Epithelial cell of esophagus (primary cell): ENCODE measurements at regions not wholly inside any gene's neighbourhood (a gene's known extent, or its start where the extent isn't known, plus 50 kb on each side); places are given as distances from the start of the nearest gene placed in this dataset.

Experiments
- DNase-seq: peaks from one replicate; pipeline ENCODE4 v3.0.0; 2010; ENCODE audit warnings: low read depth
- H3K4me3 ChIP-seq: 2 replicates; pipeline ENCODE4 v1.5.1; 2011; ENCODE audit warnings: mild to moderate bottlenecking, low read length, control low read depth
- TF ChIP-seq, protein P1 (sequence below): IDR thresholded peaks from 2 replicates; pipeline ENCODE4 v1.5.1; 2011; ENCODE audit warnings: low read depth, mild to moderate bottlenecking, low read length, control low read depth, inconsistent platforms; ENCODE audit not compliant: insufficient read depth; ENCODE audit errors: missing control alignments

GRCh38 chr13:80603351-80603750, 262.4 kb upstream of the SPRY2 start:
- DNase-seq, result no peak
- TF ChIP-seq, protein P1, sequence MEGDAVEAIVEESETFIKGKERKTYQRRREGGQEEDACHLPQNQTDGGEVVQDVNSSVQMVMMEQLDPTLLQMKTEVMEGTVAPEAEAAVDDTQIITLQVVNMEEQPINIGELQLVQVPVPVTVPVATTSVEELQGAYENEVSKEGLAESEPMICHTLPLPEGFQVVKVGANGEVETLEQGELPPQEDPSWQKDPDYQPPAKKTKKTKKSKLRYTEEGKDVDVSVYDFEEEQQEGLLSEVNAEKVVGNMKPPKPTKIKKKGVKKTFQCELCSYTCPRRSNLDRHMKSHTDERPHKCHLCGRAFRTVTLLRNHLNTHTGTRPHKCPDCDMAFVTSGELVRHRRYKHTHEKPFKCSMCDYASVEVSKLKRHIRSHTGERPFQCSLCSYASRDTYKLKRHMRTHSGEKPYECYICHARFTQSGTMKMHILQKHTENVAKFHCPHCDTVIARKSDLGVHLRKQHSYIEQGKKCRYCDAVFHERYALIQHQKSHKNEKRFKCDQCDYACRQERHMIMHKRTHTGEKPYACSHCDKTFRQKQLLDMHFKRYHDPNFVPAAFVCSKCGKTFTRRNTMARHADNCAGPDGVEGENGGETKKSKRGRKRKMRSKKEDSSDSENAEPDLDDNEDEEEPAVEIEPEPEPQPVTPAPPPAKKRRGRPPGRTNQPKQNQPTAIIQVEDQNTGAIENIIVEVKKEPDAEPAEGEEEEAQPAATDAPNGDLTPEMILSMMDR, result no peak
- H3K4me3 ChIP-seq, result no peak overlapping the region

- no peak overlapping the region for H3K4me3 ChIP-seq
- TF ChIP-seq, protein P1, result no peak
- DNase-seq, result no peak
Observed at GRCh38 chr13:80599765-80600164, 258.8 kb upstream of the SPRY2 start.

DNA sequence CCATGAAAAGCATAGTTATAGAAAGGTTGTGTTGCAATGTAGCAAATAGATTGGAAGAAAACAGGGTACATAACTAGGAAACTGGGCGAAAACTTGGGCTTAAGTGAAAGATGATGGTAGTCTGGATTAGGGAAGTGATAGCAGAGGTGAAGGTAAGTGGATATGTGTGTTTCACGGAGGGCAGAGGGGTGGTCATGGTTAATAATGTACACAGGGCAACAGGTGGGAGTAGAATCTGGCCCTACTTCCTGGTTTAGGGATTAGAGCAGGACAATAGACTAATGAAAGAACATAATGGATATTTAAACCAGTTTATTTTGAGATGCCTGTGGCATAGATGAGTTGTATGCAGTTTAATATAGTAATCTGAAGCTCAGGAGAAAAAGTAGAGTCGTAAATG, 257.3 kb upstream of the SPRY2 start:
- TF ChIP-seq, protein P1, result no peak
- no peak for DNase-seq
- no peak overlapping the region for H3K4me3 ChIP-seq

GRCh38 chr13:80591976-80592740, 251.2 kb upstream of the SPRY2 start:
- TF ChIP-seq, protein P1, result no peak
- no peak overlapping the region for H3K4me3 ChIP-seq
- DNase-seq, result no peak

DNA sequence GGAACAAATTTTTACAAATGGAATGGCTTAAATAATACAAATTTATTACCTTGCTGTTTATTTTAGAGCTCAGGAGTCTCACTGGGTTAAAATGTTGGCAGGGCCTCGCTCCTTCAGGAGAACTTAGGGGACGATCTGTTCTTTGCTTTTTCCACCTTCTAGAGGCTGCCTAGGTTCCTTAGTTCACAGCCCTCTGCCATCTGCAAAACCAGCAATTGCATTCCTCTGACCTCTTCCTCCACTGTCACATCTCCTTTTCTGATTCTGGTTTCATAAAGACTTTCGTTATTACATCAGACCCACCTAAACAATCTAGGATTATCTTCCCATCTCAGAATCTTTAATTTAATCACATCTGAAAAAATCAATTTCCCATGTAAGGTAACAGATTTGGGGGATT, 249.6 kb upstream of the SPRY2 start:
- TF ChIP-seq, protein P1, result no peak

GRCh38 chr13:80586356-80586755, 245.4 kb upstream of the SPRY2 start:
- TF ChIP-seq, protein P1, result no peak
- DNase-seq, result peak; percentile 5
- no peak overlapping the region for H3K4me3 ChIP-seq

More for the DNA sequence above, 249.6 kb upstream of the SPRY2 start:
- no peak for DNase-seq
- H3K4me3 ChIP-seq, result no peak overlapping the region

DNA sequence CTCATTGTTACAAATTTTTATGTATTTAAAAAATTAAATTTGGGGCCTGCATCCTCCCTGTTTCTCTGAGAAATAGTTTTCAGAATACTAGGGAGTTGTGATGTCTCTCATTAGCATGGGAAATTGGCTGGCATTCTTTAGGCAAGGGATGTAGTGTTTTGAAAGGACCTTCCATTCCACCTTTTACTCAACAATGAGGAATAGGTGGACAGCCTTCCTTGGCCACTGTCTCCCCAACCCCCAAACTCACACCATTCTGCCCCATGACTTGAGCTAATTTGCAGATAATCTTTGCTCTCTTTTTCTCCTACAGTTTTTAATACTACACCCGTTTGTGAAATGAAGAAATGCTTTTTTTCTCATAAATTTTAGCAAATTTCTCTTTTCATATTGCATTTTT, 244.6 kb upstream of the SPRY2 start:
- TF ChIP-seq, protein P1, result no peak
- no peak overlapping the region for H3K4me3 ChIP-seq
- DNase-seq, result no peak
